H1 (cell line): ENCODE measurements at regions not wholly inside any gene's neighbourhood (a gene's known extent, or its start where the extent isn't known, plus 50 kb on each side); places are given as distances from the start of the nearest gene placed in this dataset.

Source experiments
- CTCF ChIA-PET: fragments of 300-600 bp; sonication (Branson Sonifier 250); formaldehyde crosslinking; loops from one replicate; lab custom pipeline; 2021; ENCODE audit not compliant: partially characterized antibody; lab: Charles Lee
- POLR2A ChIA-PET: fragments of 300-600 bp; sonication (Branson Sonifier 250); formaldehyde crosslinking; loops from one replicate; lab custom pipeline; 2021; ENCODE audit warnings: inconsistent platforms; ENCODE audit not compliant: partially characterized antibody; lab: Charles Lee
- DNase-seq, 2 experiments: peaks; one replicate each; pipeline versions ENCODE4 v3.0.0 to v3.0.0-alpha.2; 2010 to 2022; ENCODE audit warnings: low spot score in 2 of 2, low read depth in 1 of 2, mixed read lengths in 1 of 2
- FAIRE-seq: peaks from 2 replicates; lab custom pipeline; 2011; peaks lifted over from hg19 to GRCh38; lab: Jason Lieb, UNC
- H2AFZ ChIP-seq: 2 replicates; pipeline ENCODE4 v1.8.1; 2012; ENCODE audit warnings: low read length, inconsistent platforms
- H2AK5ac ChIP-seq: 2 replicates; pipeline ENCODE4 v1.6.1; 2013; ENCODE audit warnings: low read depth, low read length
- H2BK120ac ChIP-seq: replicated peaks from 2 replicates; pipeline ENCODE3; 2013; ENCODE audit warnings: low read depth, low read length, inconsistent platforms
- H2BK12ac ChIP-seq: 2 replicates; pipeline ENCODE4 v1.6.1; 2013; ENCODE audit warnings: low read depth, low read length
- H2BK15ac ChIP-seq: 2 replicates; pipeline ENCODE4 v1.6.1; 2013; ENCODE audit warnings: low read length
- H2BK20ac ChIP-seq: 2 replicates; pipeline ENCODE4 v1.6.1; 2013; ENCODE audit warnings: low read length
- H2BK5ac ChIP-seq: 2 replicates; pipeline ENCODE4 v1.6.1; 2013; ENCODE audit warnings: low read depth, low read length
- H3K14ac ChIP-seq: 2 replicates; pipeline ENCODE4 v1.6.1; 2013; ENCODE audit warnings: inconsistent platforms; ENCODE audit not compliant: insufficient read length
- H3K18ac ChIP-seq: 2 replicates; pipeline ENCODE4 v1.6.1; 2013; ENCODE audit warnings: low read length; ENCODE audit errors: extremely low read depth
- H3K23ac ChIP-seq: 2 replicates; pipeline ENCODE4 v1.6.1; 2013; ENCODE audit warnings: inconsistent platforms; ENCODE audit not compliant: insufficient read length
- H3K23me2 ChIP-seq: 2 replicates; pipeline ENCODE4 v1.6.1; 2013; ENCODE audit warnings: low read depth, low read length
- H3K27ac ChIP-seq: 2 replicates; pipeline ENCODE4 v1.6.1; 2011; ENCODE audit warnings: low read depth, low read length, inconsistent platforms
- H3K27me3 ChIP-seq, 4 experiments: replicated peaks in 1 of 4; 1 replicate in 1 of 4; 2 replicates in 3 of 4; pipeline versions ENCODE4 v1.6.1 to v1.8.1; 2011 to 2013; ENCODE audit warnings: low read length in 3 of 4, mild to moderate bottlenecking in 3 of 4, inconsistent platforms in 2 of 4, mixed read lengths in 2 of 4, moderate library complexity in 1 of 4; ENCODE audit not compliant: control insufficient read depth in 3 of 4, insufficient read depth in 3 of 4; ENCODE audit errors: extremely low read depth in 1 of 4
- H3K36me3 ChIP-seq, 4 experiments: 2 replicates each; pipeline versions ENCODE4 v1.6.1 to v1.8.1; 2011 to 2013; ENCODE audit warnings: mild to moderate bottlenecking in 4 of 4, low read length in 3 of 4, moderate library complexity in 2 of 4, control low read depth in 1 of 4, inconsistent platforms in 1 of 4; ENCODE audit not compliant: insufficient read depth in 4 of 4, control insufficient read depth in 2 of 4
- H3K4ac ChIP-seq: replicated peaks from 2 replicates; pipeline ENCODE3; 2013; ENCODE audit warnings: low read length, low read depth, mixed read lengths, inconsistent platforms; ENCODE audit not compliant: insufficient read length
- H3K4me1 ChIP-seq, 4 experiments: replicated peaks in 1 of 4; 1 replicate in 1 of 4; 2 replicates in 3 of 4; pipeline versions ENCODE4 v1.6.1 to v1.8.1; 2011 to 2013; ENCODE audit warnings: low read length in 3 of 4, inconsistent platforms in 2 of 4, mixed read lengths in 1 of 4; ENCODE audit not compliant: insufficient read depth in 4 of 4, control insufficient read depth in 3 of 4
- H3K4me2 ChIP-seq, 2 experiments: 2 replicates each; pipeline versions ENCODE4 v1.6.1 to v1.8.1; 2011 to 2013; ENCODE audit warnings: low read depth in 2 of 2, low read length in 2 of 2, control low read depth in 1 of 2, inconsistent platforms in 1 of 2, mild to moderate bottlenecking in 1 of 2; ENCODE audit not compliant: insufficient read depth in 1 of 2
- H3K4me3 ChIP-seq, 4 experiments: fragments of 200-600, 300-600 bp in 1 of 4; sonication (generic), shearing (Covaris generic), sonication (Bioruptor Twin) in 1 of 4; 2 replicates each; pipeline versions ENCODE4 v1.5.1 to v1.8.1; 2011 to 2016; ENCODE audit warnings: low read length in 4 of 4, low read depth in 3 of 4, control low read depth in 2 of 4, inconsistent platforms in 2 of 4, mild to moderate bottlenecking in 2 of 4, mixed read lengths in 1 of 4, moderate library complexity in 1 of 4; ENCODE audit not compliant: insufficient read depth in 2 of 4; ENCODE audit errors: extremely low read depth in 1 of 4
- H3K56ac ChIP-seq: replicated peaks from 2 replicates; pipeline ENCODE3; 2013; ENCODE audit warnings: low read depth, mild to moderate bottlenecking, mixed read lengths, low read length, inconsistent platforms; ENCODE audit not compliant: insufficient read length
- H3K79me1 ChIP-seq: 2 replicates; pipeline ENCODE4 v1.6.1; 2013; ENCODE audit warnings: low read depth, low read length, control low read depth
- H3K79me2 ChIP-seq, 2 experiments: 2 replicates each; pipeline versions ENCODE4 v1.6.1 to v1.8.1; 2012 to 2013; ENCODE audit warnings: low read length in 2 of 2, mild to moderate bottlenecking in 2 of 2, inconsistent platforms in 1 of 2; ENCODE audit not compliant: insufficient read depth in 2 of 2, control insufficient read depth in 1 of 2
- H3K9ac ChIP-seq, 4 experiments: replicated peaks in 1 of 4; 1 replicate in 1 of 4; 2 replicates in 3 of 4; pipeline versions ENCODE4 v1.6.1 to v1.8.1; 2011 to 2013; ENCODE audit warnings: low read depth in 3 of 4, low read length in 3 of 4, control low read depth in 2 of 4, mild to moderate bottlenecking in 2 of 4, moderate library complexity in 2 of 4, inconsistent platforms in 1 of 4; ENCODE audit errors: extremely low read depth in 1 of 4
- H3K9me3 ChIP-seq, 2 experiments: 2 replicates each; pipeline versions ENCODE4 v1.6.1 to v1.8.1; 2012 to 2013; ENCODE audit warnings: mild to moderate bottlenecking in 2 of 2, moderate library complexity in 2 of 2, control low read depth in 1 of 2, inconsistent platforms in 1 of 2, low read depth in 1 of 2, low read length in 1 of 2, mixed read lengths in 1 of 2; ENCODE audit not compliant: insufficient read depth in 2 of 2
- H4K20me1 ChIP-seq, 2 experiments: replicated peaks in 1 of 2; 2 replicates each; pipeline versions ENCODE3 to v1.8.1; 2011 to 2013; ENCODE audit warnings: inconsistent platforms in 2 of 2, low read length in 2 of 2, mild to moderate bottlenecking in 1 of 2; ENCODE audit not compliant: insufficient read depth in 2 of 2, control insufficient read depth in 1 of 2
- H4K5ac ChIP-seq: 2 replicates; pipeline ENCODE4 v1.6.1; 2013; ENCODE audit warnings: low read length, low read depth, mixed read lengths, inconsistent platforms; ENCODE audit not compliant: insufficient read length
- H4K8ac ChIP-seq: 2 replicates; pipeline ENCODE4 v1.8.0; 2013; ENCODE audit warnings: mild to moderate bottlenecking, moderate library complexity, low read length, inconsistent platforms; ENCODE audit not compliant: insufficient read depth; ENCODE audit errors: extremely low read depth
- H4K91ac ChIP-seq: replicated peaks from 2 replicates; pipeline ENCODE3; 2013; ENCODE audit warnings: low read length, mixed read lengths, inconsistent platforms; ENCODE audit not compliant: insufficient read length
- EP300 ChIP-seq, 2 experiments: IDR thresholded peaks; 1 replicate in 1 of 2; 2 replicates in 1 of 2; pipeline ENCODE4 v1.6.1; 2011 to 2012; ENCODE audit warnings: low read depth in 2 of 2, low read length in 2 of 2, mild to moderate bottlenecking in 2 of 2, borderline replicate concordance in 1 of 2, inconsistent platforms in 1 of 2, moderate library complexity in 1 of 2
- HDAC2 ChIP-seq, 2 experiments: fragments of 300-600 bp in 1 of 2; sonication (generic) in 1 of 2; IDR thresholded peaks; 2 replicates each; pipeline ENCODE4 v1.6.1; 2011 to 2012; ENCODE audit warnings: low read depth in 2 of 2, low read length in 2 of 2, mild to moderate bottlenecking in 2 of 2, moderate library complexity in 2 of 2, borderline replicate concordance in 1 of 2, inconsistent platforms in 1 of 2
- JUND ChIP-seq: IDR thresholded peaks from 2 replicates; pipeline ENCODE4 v1.6.1; 2011; ENCODE audit warnings: mild to moderate bottlenecking, improper control_type of control experiment, low read length
- RFX5 ChIP-seq: IDR thresholded peaks from 2 replicates; pipeline ENCODE4 v1.6.1; 2011; ENCODE audit warnings: low read depth, low read length, improper control_type of control experiment, borderline replicate concordance
- SP2 ChIP-seq: IDR thresholded peaks from 2 replicates; pipeline ENCODE4 v1.6.1; 2012; ENCODE audit warnings: mild to moderate bottlenecking, low read length, inconsistent platforms
- TEAD4 ChIP-seq: IDR thresholded peaks from 2 replicates; pipeline ENCODE4 v1.6.1; 2012; ENCODE audit warnings: low read depth, low read length, inconsistent platforms, mixed read lengths
- WGBS, 2 experiments: shearing (Covaris generic) in 1 of 2; methylation state at CpG; one replicate each; pipeline versions ENCODE4 v1.1.6 to v1.1.7; 2013 to 2015; ENCODE audit warnings: low lambda C conversion rate in 2 of 2, mixed read lengths in 2 of 2, inconsistent platforms in 1 of 2, low coverage in 1 of 2, missing lambda C conversion rate in 1 of 2; ENCODE audit not compliant: insufficient replicate concordance in 2 of 2, insufficient coverage in 1 of 2, insufficient read length in 1 of 2; ENCODE audit errors: extremely low coverage in 1 of 2, missing lambda C conversion rate in 1 of 2; 5-methylcytosine and 5-hydroxymethylcytosine counted together
- TF ChIP-seq, protein P1 (sequence below): IDR thresholded peaks from 2 replicates; pipeline ENCODE4 v1.6.1; 2012; ENCODE audit warnings: inconsistent platforms

DNA sequence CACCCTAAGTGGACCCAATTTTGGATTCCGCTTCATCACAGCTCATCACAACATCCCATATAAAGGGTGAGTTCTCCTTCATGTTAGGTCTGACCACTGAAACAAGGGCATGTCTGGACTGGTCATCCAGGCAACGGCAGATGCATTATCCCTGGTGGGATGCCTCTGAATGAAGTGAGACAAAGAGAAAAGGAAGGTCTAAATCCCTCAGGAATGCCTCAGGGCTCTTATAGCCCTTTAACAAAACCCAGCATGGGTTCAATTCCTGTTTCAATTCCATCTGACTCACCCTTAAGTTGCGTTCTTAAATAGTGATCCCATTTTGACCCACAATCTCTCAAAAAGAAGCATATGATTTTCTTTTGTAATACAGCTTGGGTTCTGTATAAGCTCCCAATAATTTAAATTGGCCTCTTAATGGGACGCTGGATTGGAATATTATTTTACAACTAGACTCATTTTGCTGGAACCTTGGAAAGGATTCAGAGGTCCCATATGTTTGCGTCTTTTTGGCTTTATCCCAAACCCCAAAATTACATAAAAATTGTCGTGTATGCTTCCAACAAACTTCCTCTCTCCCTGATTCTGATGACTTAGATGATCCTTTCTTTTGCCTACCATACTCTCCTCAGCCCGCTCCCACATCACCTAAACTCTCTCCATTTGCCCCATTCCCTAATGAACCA, 287.4 kb upstream of the ZP4 start:
- Histone ChIP-seq H2BK5ac (peak overlapping the region; percentile 87), H3K18ac (0 out of 2 replicates have a peak overlapping the region, but pooled peaks have one; percentile 13), H3K79me1 (no peaks in the 10 kb centered on the region), H3K23me2 (no peaks in the 10 kb centered on the region), H3K4me3 (no peak overlapping the region), H3K79me2 (no peaks in the 10 kb centered on the region), H3K9me3 (no peaks in the 10 kb centered on the region), H2BK15ac (no peak overlapping the region), H4K20me1 (no peaks in the 10 kb centered on the region), H3K4me2 (0 out of 4 replicates have a peak overlapping the region, but pooled peaks of 1 of the 2 experiments have one; percentile 11), H2AK5ac (no peak overlapping the region), H3K14ac (no peak overlapping the region), H2AFZ (no peak overlapping the region), H3K9ac (no peak overlapping the region), H2BK120ac (peak overlapping the region; percentile 57), H3K56ac (no peak overlapping the region), H3K23ac (no peak overlapping the region), H4K8ac (no peak overlapping the region), H3K27ac (no peak overlapping the region), H3K36me3 (no peaks in the 10 kb centered on the region), H4K91ac (peak overlapping the region; percentile 29), H3K27me3 (no peaks in the 10 kb centered on the region), H3K4ac (no peak overlapping the region), H2BK12ac (peak overlapping the region; percentile 75), H2BK20ac (peak overlapping the region; percentile 82; the same call in 1 of the 2 replicates), H4K5ac (no peak overlapping the region), H3K4me1 (peaks cover 0 to 14% (median 3%) of the 10 kb centered on the region in 4 experiments; a peak in 3 of 7 replicates)
- ChIA-PET CTCF (interaction anchor here (0.9 to 1.6 kb wide), 2 partner anchors 12 to 39 kb away, joined by 3 to 4 read pairs; no protein-coding TSS in a partner anchor), POLR2A (no interaction called here)
- TF ChIP-seq SP2: no peak
- peak; percentile 68 for TF ChIP-seq TEAD4
- TF ChIP-seq EP300 (IDR thresholded peaks at IDR 0.05; ENCODE audit: borderline replicate concordance in 1 of 2, low read depth in 2 of 2, low read length in 2 of 2): no peak
- TF ChIP-seq, protein P1, sequence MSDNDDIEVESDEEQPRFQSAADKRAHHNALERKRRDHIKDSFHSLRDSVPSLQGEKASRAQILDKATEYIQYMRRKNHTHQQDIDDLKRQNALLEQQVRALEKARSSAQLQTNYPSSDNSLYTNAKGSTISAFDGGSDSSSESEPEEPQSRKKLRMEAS: no peak
- 0 out of 2 replicates have a peak, but pooled peaks have one; percentile 39 for TF ChIP-seq JUND
- 0 out of 4 replicates have a peak, but pooled peaks of 1 of the 2 experiments have one; percentile 11 for TF ChIP-seq HDAC2 (IDR thresholded peaks at IDR 0.05; ENCODE audit: borderline replicate concordance in 1 of 2, low read depth in 2 of 2, low read length in 2 of 2)
- TF ChIP-seq RFX5: no peak
- DNase-seq (peak in 1 of 2 experiments; percentile 13), FAIRE-seq (no peak)
- WGBS, 2 experiments: 84% methylated on average over 7 of the region's 7 CpGs; no CpG with 5 or more reads in 1 of the 2 experiments
